ENCODE measurements at regions not wholly inside any gene's neighbourhood (a gene's known extent, or its start where the extent isn't known, plus 50 kb on each side); places are given as distances from the start of the nearest gene placed in this dataset.

GRCh38 chr6:90420500-90420899, 123.9 kb upstream of the BACH2 start:
- intact Hi-C loops (cut with micrococcal nuclease; ENCODE audit: unreplicated experiment): no loop called here
- Histone ChIP-seq H3K9me2 (ENCODE audit: insufficient read depth) (no peaks in the 10 kb centered on the region), H4K20me1 (ENCODE audit: insufficient read depth) (no peaks in the 10 kb centered on the region), H3K36me3 (ENCODE audit: low read depth) (no peaks in the 10 kb centered on the region), H2AFZ (no peak overlapping the region), H3K79me2 (ENCODE audit: low read depth) (no peaks in the 10 kb centered on the region), H3K9me3 (ENCODE audit: insufficient read depth, low read depth) (no peaks in the 10 kb centered on the region), H3K4me2 (no peak overlapping the region), H3K4me1 (replicated peaks; ENCODE audit: insufficient read depth) (no peaks in the 10 kb centered on the region), H3F3A (ENCODE audit: insufficient read depth, low read depth) (no peaks in the 10 kb centered on the region), H3K27ac (no peak overlapping the region), H3K27me3 (ENCODE audit: insufficient read depth, low read depth) (no peaks in the 10 kb centered on the region), H3K4me3 (no peak overlapping the region)
- no TSS peak for BruUV-seq (replicated peaks)
- no peak for TF ChIP-seq CTCF (conservative IDR thresholded peaks at IDR 0.05)
- no peak for TF ChIP-seq EZH2 (IDR thresholded peaks at IDR 0.05; ENCODE audit: low read depth)
- POLR2A ChIA-PET (ENCODE audit: unreplicated experiment): no interaction called here
- CTCF ChIA-PET: no interaction called here
- DNase-seq: no peak

GRCh38 chr6:90417385-90417784, 120.7 kb upstream of the BACH2 start:
- no peak overlapping the region for H3K27ac ChIP-seq
- no peaks in the 10 kb centered on the region for H3K9me2 ChIP-seq (ENCODE audit: insufficient read depth)
- H4K20me1 ChIP-seq (ENCODE audit: insufficient read depth): no peaks in the 10 kb centered on the region
- peaks cover 6% of the 10 kb centered on the region for H3K4me1 ChIP-seq (replicated peaks; ENCODE audit: insufficient read depth)
- no peak for DNase-seq
- no peaks in the 10 kb centered on the region for H3K27me3 ChIP-seq (ENCODE audit: insufficient read depth, low read depth)
- H2AFZ ChIP-seq: no peak overlapping the region
- no peak overlapping the region for H3K4me2 ChIP-seq
- no peak overlapping the region for H3K4me3 ChIP-seq
- no TSS peak for BruUV-seq (replicated peaks)
- intact Hi-C loops (cut with micrococcal nuclease; ENCODE audit: unreplicated experiment): loop anchor here (10.0 kb wide), 1 partner anchor 233 kb away; no protein-coding TSS in a partner anchor
- H3K79me2 ChIP-seq (ENCODE audit: low read depth): no peaks in the 10 kb centered on the region
- H3K36me3 ChIP-seq (ENCODE audit: low read depth): no peaks in the 10 kb centered on the region
- TF ChIP-seq EZH2 (IDR thresholded peaks at IDR 0.05; ENCODE audit: low read depth) (no peak), CTCF (conservative IDR thresholded peaks at IDR 0.05) (no peak)
- no peaks in the 10 kb centered on the region for H3K9me3 ChIP-seq (ENCODE audit: insufficient read depth, low read depth)
- 0 out of 2 replicates have a peak, but pooled peaks cover under 1% of the 10 kb centered on the region for H3F3A ChIP-seq (ENCODE audit: insufficient read depth, low read depth)
- CTCF ChIA-PET: no interaction called here
- POLR2A ChIA-PET (ENCODE audit: unreplicated experiment): no interaction called here

- intact Hi-C loops (cut with micrococcal nuclease; ENCODE audit: unreplicated experiment): loop anchor here (10.0 kb wide), 1 partner anchor 232 kb away; no protein-coding TSS in a partner anchor
- Histone ChIP-seq H3K9me2 (ENCODE audit: insufficient read depth) (no peaks in the 10 kb centered on the region), H3K4me3 (no peak overlapping the region), H2AFZ (no peak overlapping the region), H3F3A (ENCODE audit: insufficient read depth, low read depth) (peaks cover 8% of the 10 kb centered on the region; the same call in 1 of the 2 replicates), H3K27me3 (ENCODE audit: insufficient read depth, low read depth) (no peaks in the 10 kb centered on the region), H3K27ac (no peak overlapping the region), H3K9me3 (ENCODE audit: insufficient read depth, low read depth) (no peaks in the 10 kb centered on the region), H3K4me2 (no peak overlapping the region), H4K20me1 (ENCODE audit: insufficient read depth) (no peaks in the 10 kb centered on the region), H3K79me2 (ENCODE audit: low read depth) (no peaks in the 10 kb centered on the region), H3K36me3 (ENCODE audit: low read depth) (no peaks in the 10 kb centered on the region), H3K4me1 (replicated peaks; ENCODE audit: insufficient read depth) (peaks cover 13% of the 10 kb centered on the region)
- no peak for DNase-seq
- no TSS peak for BruUV-seq (replicated peaks)
- POLR2A ChIA-PET (ENCODE audit: unreplicated experiment): no interaction called here
- TF ChIP-seq CTCF (conservative IDR thresholded peaks at IDR 0.05) (no peak), EZH2 (IDR thresholded peaks at IDR 0.05; ENCODE audit: low read depth) (no peak)
- CTCF ChIA-PET: interaction anchor here (0.8 kb wide), 1 partner anchor 476 kb away, joined by 3 read pairs; no protein-coding TSS in a partner anchor
Observed at GRCh38 chr6:90416322-90416721, 119.7 kb upstream of the BACH2 start.

Data from PC-9 (cell line).